ENCODE measurements at regions not wholly inside any gene's neighbourhood (a gene's known extent, or its start where the extent isn't known, plus 50 kb on each side); places are given as distances from the start of the nearest gene placed in this dataset.

GRCh38 chr1:29532751-29533150, 296.4 kb downstream of the PTPRU start (continued):
- TF ChIP-seq MEIS1 (CRISPR knock-in tag; IDR thresholded peaks at IDR 0.05; ENCODE audit: borderline replicate concordance) (no peak), TEF (CRISPR knock-in tag; IDR thresholded peaks at IDR 0.05) (no peak), ZNF282 (IDR thresholded peaks at IDR 0.05; ENCODE audit: partially characterized antibody) (no peak)

GRCh38 chr1:29532285-29532684, 296.0 kb downstream of the PTPRU start:
- BruUV-seq (replicated peaks) = no TSS peak
- FAIRE-seq = no peak

More at GRCh38 chr1:29532285-29532684, 296.0 kb downstream of the PTPRU start:
- DNase-seq (ENCODE audit: low spot score) = no peak
- Histone ChIP-seq H2AFZ (ENCODE audit: low read length) (no peak overlapping the region), H3K9me3 (ENCODE audit: low read length) (no peaks in the 10 kb centered on the region), H3K4me3 (replicated peaks in 1 of 3; ENCODE audit: insufficient read depth in 1 of 3, low read depth in 2 of 3, low read length in 3 of 3) (no peak overlapping the region), H3K4me1 (ENCODE audit: insufficient read depth, low read length) (no peaks in the 10 kb centered on the region), H3K9ac (ENCODE audit: insufficient read depth, low read depth, low read length) (no peak overlapping the region), H3K4me2 (ENCODE audit: low read depth, low read length) (no peak overlapping the region), H3K27ac (ENCODE audit: extremely low read length, insufficient read depth, low read length) (no peak overlapping the region), H4K20me1 (ENCODE audit: insufficient read depth, low read length) (no peaks in the 10 kb centered on the region), H3K79me2 (ENCODE audit: insufficient read depth, low read length) (no peaks in the 10 kb centered on the region), H3K36me3 (replicated peaks in 1 of 2; ENCODE audit: control insufficient read depth in 1 of 2, insufficient read depth in 2 of 2, low read length in 2 of 2) (no peaks in the 10 kb centered on the region), H3K27me3 (ENCODE audit: control insufficient read depth in 1 of 2, insufficient read depth in 2 of 2, low read length in 2 of 2) (0 out of 5 replicates have a peak, but pooled peaks cover 1 to 8% of the 10 kb centered on the region in 2 experiments)
- POLR2A ChIA-PET = no interaction called here
- 9% methylated on average over 5 of the region's 6 CpGs for WGBS (ENCODE audit: low lambda C conversion rate)
- TF ChIP-seq BRCA1 (CRISPR knock-in tag; IDR thresholded peaks at IDR 0.05) (no peak), ZNF225 (CRISPR knock-in tag; IDR thresholded peaks at IDR 0.05) (no peak), CENPT (CRISPR knock-in tag; IDR thresholded peaks at IDR 0.05; ENCODE audit: low read depth) (no peak), GMEB2 (CRISPR knock-in tag; IDR thresholded peaks at IDR 0.05; ENCODE audit: low read depth) (no peak)
- TF ChIP-seq, protein P1, sequence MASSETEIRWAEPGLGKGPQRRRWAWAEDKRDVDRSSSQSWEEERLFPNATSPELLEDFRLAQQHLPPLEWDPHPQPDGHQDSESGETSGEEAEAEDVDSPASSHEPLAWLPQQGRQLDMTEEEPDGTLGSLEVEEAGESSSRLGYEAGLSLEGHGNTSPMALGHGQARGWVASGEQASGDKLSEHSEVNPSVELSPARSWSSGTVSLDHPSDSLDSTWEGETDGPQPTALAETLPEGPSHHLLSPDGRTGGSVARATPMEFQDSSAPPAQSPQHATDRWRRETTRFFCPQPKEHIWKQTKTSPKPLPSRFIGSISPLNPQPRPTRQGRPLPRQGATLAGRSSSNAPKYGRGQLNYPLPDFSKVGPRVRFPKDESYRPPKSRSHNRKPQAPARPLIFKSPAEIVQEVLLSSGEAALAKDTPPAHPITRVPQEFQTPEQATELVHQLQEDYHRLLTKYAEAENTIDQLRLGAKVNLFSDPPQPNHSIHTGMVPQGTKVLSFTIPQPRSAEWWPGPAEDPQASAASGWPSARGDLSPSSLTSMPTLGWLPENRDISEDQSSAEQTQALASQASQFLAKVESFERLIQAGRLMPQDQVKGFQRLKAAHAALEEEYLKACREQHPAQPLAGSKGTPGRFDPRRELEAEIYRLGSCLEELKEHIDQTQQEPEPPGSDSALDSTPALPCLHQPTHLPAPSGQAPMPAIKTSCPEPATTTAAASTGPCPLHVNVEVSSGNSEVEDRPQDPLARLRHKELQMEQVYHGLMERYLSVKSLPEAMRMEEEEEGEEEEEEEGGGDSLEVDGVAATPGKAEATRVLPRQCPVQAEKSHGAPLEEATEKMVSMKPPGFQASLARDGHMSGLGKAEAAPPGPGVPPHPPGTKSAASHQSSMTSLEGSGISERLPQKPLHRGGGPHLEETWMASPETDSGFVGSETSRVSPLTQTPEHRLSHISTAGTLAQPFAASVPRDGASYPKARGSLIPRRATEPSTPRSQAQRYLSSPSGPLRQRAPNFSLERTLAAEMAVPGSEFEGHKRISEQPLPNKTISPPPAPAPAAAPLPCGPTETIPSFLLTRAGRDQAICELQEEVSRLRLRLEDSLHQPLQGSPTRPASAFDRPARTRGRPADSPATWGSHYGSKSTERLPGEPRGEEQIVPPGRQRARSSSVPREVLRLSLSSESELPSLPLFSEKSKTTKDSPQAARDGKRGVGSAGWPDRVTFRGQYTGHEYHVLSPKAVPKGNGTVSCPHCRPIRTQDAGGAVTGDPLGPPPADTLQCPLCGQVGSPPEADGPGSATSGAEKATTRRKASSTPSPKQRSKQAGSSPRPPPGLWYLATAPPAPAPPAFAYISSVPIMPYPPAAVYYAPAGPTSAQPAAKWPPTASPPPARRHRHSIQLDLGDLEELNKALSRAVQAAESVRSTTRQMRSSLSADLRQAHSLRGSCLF (CRISPR knock-in tag; IDR thresholded peaks at IDR 0.05; ENCODE audit: borderline replicate concordance) = no peak
- TF ChIP-seq, protein P2, sequence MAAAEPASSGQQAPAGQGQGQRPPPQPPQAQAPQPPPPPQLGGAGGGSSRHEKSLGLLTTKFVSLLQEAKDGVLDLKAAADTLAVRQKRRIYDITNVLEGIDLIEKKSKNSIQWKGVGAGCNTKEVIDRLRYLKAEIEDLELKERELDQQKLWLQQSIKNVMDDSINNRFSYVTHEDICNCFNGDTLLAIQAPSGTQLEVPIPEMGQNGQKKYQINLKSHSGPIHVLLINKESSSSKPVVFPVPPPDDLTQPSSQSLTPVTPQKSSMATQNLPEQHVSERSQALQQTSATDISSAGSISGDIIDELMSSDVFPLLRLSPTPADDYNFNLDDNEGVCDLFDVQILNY (CRISPR knock-in tag; conservative IDR thresholded peaks at IDR 0.05) = no peak
- CTCF ChIA-PET (ENCODE audit: low intra/inter-chr PET ratio, low total read pairs) = no interaction called here
- intact Hi-C loops (cut with micrococcal nuclease; ENCODE audit: unreplicated experiment) (no loop called here), in situ Hi-C loops (cut with HindIII; ENCODE audit: extremely low pct_ligation_motif_present, low pct_unique_long_range_greater_than_20kb) (no loop called here)
- no peak for ATAC-seq
